ENCODE measurements at regions not wholly inside any gene's neighbourhood (a gene's known extent, or its start where the extent isn't known, plus 50 kb on each side); places are given as distances from the start of the nearest gene placed in this dataset.

- TF ChIP-seq EZH2phosphoT487 (IDR thresholded peaks at IDR 0.05; ENCODE audit: borderline replicate concordance, low read length) (no peak), CTCF (IDR thresholded peaks at IDR 0.05; ENCODE audit: low read depth, low read length, poor library complexity, severe bottlenecking) (no peak)
- H3K27ac ChIP-seq (ENCODE audit: low read depth, low read length) = no peak overlapping the region
- H3K36me3 ChIP-seq (ENCODE audit: control insufficient read depth, low read length) = no peaks in the 10 kb centered on the region
- no peaks in the 10 kb centered on the region for H4K20me1 ChIP-seq (ENCODE audit: control insufficient read depth, insufficient read depth, low read depth, low read length)
- H3K27me3 ChIP-seq (ENCODE audit: control insufficient read depth, low read length) = no peaks in the 10 kb centered on the region
- H3K9me2 ChIP-seq (replicated peaks; ENCODE audit: control insufficient read depth, low read length) = no peaks in the 10 kb centered on the region
- H3K4me3 ChIP-seq (ENCODE audit: low read length) = no peak overlapping the region
- no peaks in the 10 kb centered on the region for H3K9me3 ChIP-seq (ENCODE audit: control insufficient read depth, insufficient read depth, low read length)
- H3K4me1 ChIP-seq (ENCODE audit: control insufficient read depth, low read length) = no peaks in the 10 kb centered on the region
- H3K79me2 ChIP-seq (ENCODE audit: control insufficient read depth, low read length) = no peaks in the 10 kb centered on the region
- no peaks in the 10 kb centered on the region for H3F3A ChIP-seq (ENCODE audit: control insufficient read depth, insufficient read depth)
- no peak overlapping the region for H3K4me2 ChIP-seq (ENCODE audit: low read length)
These were observed 892.9 kb downstream of the NR2F1-AS1 start for GRCh38 chr5:92687821-92688722.

- Histone ChIP-seq H3K36me3 (ENCODE audit: control insufficient read depth, low read length) (no peaks in the 10 kb centered on the region), H3K4me2 (ENCODE audit: low read length) (no peak overlapping the region), H3K9me3 (ENCODE audit: control insufficient read depth, insufficient read depth, low read length) (no peaks in the 10 kb centered on the region), H3K27ac (ENCODE audit: low read depth, low read length) (no peak overlapping the region), H3F3A (ENCODE audit: control insufficient read depth, insufficient read depth) (no peaks in the 10 kb centered on the region), H3K4me3 (ENCODE audit: low read length) (no peak overlapping the region), H3K27me3 (ENCODE audit: control insufficient read depth, low read length) (no peaks in the 10 kb centered on the region), H3K79me2 (ENCODE audit: control insufficient read depth, low read length) (no peaks in the 10 kb centered on the region), H3K4me1 (ENCODE audit: control insufficient read depth, low read length) (no peaks in the 10 kb centered on the region), H4K20me1 (ENCODE audit: control insufficient read depth, insufficient read depth, low read depth, low read length) (no peaks in the 10 kb centered on the region), H3K9me2 (replicated peaks; ENCODE audit: control insufficient read depth, low read length) (no peaks in the 10 kb centered on the region)
- no peak for TF ChIP-seq CTCF (IDR thresholded peaks at IDR 0.05; ENCODE audit: low read depth, low read length, poor library complexity, severe bottlenecking)
- no peak for TF ChIP-seq EZH2phosphoT487 (IDR thresholded peaks at IDR 0.05; ENCODE audit: borderline replicate concordance, low read length)
These were observed 902.4 kb downstream of the NR2F1-AS1 start for GRCh38 chr5:92678640-92679039.

GRCh38 chr5:92676215-92677165 lies 904.5 kb downstream of the NR2F1-AS1 start:
- H3K79me2 ChIP-seq (ENCODE audit: control insufficient read depth, low read length) = no peaks in the 10 kb centered on the region
- no peak overlapping the region for H3K27ac ChIP-seq (ENCODE audit: low read depth, low read length)
- TF ChIP-seq CTCF (IDR thresholded peaks at IDR 0.05; ENCODE audit: low read depth, low read length, poor library complexity, severe bottlenecking) = no peak
- TF ChIP-seq EZH2phosphoT487 (IDR thresholded peaks at IDR 0.05; ENCODE audit: borderline replicate concordance, low read length) = no peak
- no peaks in the 10 kb centered on the region for H3K36me3 ChIP-seq (ENCODE audit: control insufficient read depth, low read length)
- H3K9me3 ChIP-seq (ENCODE audit: control insufficient read depth, insufficient read depth, low read length) = no peaks in the 10 kb centered on the region
- no peaks in the 10 kb centered on the region for H3F3A ChIP-seq (ENCODE audit: control insufficient read depth, insufficient read depth)
- no peaks in the 10 kb centered on the region for H3K4me1 ChIP-seq (ENCODE audit: control insufficient read depth, low read length)
- H3K4me3 ChIP-seq (ENCODE audit: low read length) = no peak overlapping the region
- no peak overlapping the region for H3K4me2 ChIP-seq (ENCODE audit: low read length)
- H4K20me1 ChIP-seq (ENCODE audit: control insufficient read depth, insufficient read depth, low read depth, low read length) = no peaks in the 10 kb centered on the region
- no peaks in the 10 kb centered on the region for H3K9me2 ChIP-seq (replicated peaks; ENCODE audit: control insufficient read depth, low read length)
- no peaks in the 10 kb centered on the region for H3K27me3 ChIP-seq (ENCODE audit: control insufficient read depth, low read length)

All from DOHH2 (cell line).